ENCODE measurements at regions not wholly inside any gene's neighbourhood (a gene's known extent, or its start where the extent isn't known, plus 50 kb on each side); places are given as distances from the start of the nearest gene placed in this dataset.

DNA sequence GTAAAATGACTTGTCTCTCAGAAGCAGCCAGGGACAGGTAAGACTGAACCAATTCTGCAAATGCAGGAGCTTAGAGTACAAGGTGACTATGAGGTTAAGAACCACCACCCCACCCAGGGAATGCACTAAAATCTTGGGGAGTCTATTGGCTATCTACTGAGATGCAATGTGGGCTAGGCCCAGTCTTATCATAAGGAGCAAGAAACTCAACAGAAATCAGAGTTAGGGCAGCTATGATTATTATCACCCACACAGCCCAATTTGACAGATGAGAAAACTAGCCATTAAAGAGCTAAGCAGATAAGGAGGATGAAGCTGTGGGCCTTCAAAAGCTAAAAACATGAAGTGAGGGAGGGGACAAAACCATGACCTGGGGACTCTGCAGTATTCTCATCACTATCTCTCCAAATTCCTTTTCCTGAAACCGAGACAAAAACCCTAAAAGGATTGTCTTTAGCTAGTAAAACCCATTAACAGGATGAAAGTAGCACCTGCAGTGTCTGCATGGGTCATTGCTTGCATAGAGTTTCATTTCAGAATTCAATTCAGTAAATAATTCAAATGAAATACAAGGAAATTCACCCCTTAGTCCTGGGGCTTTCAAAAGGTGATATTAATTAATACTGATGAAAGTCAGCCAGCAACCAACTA lies 68.8 kb upstream of the USP47 start:
- no peak for DNase-seq (ENCODE audit: low read depth in 1 of 2, low spot score in 1 of 2)
- 0% methylated on average over 1 of the region's 1 CpG for WGBS (ENCODE audit: missing lambda C conversion rate)
- Histone ChIP-seq H3K4me2 (no peak overlapping the region), H3K9me3 (no peaks in the 10 kb centered on the region), H3K27ac (no peak overlapping the region), H3K4me3 (no peak overlapping the region), H3K4me1 (no peaks in the 10 kb centered on the region)
- ChIA-PET CTCF (interaction anchor here (0.8 to 1.4 kb wide), 4 partner anchors 15 to 981 kb away, joined by 3 to 4 read pairs (median 3); no protein-coding TSS in a partner anchor), POLR2A (no interaction called here)
- ATAC-seq: no peak
- TF ChIP-seq, protein P1, sequence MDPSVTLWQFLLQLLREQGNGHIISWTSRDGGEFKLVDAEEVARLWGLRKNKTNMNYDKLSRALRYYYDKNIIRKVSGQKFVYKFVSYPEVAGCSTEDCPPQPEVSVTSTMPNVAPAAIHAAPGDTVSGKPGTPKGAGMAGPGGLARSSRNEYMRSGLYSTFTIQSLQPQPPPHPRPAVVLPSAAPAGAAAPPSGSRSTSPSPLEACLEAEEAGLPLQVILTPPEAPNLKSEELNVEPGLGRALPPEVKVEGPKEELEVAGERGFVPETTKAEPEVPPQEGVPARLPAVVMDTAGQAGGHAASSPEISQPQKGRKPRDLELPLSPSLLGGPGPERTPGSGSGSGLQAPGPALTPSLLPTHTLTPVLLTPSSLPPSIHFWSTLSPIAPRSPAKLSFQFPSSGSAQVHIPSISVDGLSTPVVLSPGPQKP (IDR thresholded peaks at IDR 0.05; ENCODE audit: low read depth, low read length): no peak
- TF ChIP-seq HES2 (IDR thresholded peaks at IDR 0.05) (no peak), ZC3H11A (IDR thresholded peaks at IDR 0.05) (no peak), FOSL2 (IDR thresholded peaks at IDR 0.05) (no peak), FOSL2 (CRISPR knock-in tag; IDR thresholded peaks at IDR 0.05) (no peak), RAD21 (conservative IDR thresholded peaks at IDR 0.05 in 1 of 2, IDR thresholded peaks at IDR 0.05 in 1 of 2) (no peak), NR3C1 (IDR thresholded peaks at IDR 0.05) (no peak), ZFP36 (IDR thresholded peaks at IDR 0.05; ENCODE audit: borderline replicate concordance, partially characterized antibody) (no peak)
- TF ChIP-seq, protein P2, sequence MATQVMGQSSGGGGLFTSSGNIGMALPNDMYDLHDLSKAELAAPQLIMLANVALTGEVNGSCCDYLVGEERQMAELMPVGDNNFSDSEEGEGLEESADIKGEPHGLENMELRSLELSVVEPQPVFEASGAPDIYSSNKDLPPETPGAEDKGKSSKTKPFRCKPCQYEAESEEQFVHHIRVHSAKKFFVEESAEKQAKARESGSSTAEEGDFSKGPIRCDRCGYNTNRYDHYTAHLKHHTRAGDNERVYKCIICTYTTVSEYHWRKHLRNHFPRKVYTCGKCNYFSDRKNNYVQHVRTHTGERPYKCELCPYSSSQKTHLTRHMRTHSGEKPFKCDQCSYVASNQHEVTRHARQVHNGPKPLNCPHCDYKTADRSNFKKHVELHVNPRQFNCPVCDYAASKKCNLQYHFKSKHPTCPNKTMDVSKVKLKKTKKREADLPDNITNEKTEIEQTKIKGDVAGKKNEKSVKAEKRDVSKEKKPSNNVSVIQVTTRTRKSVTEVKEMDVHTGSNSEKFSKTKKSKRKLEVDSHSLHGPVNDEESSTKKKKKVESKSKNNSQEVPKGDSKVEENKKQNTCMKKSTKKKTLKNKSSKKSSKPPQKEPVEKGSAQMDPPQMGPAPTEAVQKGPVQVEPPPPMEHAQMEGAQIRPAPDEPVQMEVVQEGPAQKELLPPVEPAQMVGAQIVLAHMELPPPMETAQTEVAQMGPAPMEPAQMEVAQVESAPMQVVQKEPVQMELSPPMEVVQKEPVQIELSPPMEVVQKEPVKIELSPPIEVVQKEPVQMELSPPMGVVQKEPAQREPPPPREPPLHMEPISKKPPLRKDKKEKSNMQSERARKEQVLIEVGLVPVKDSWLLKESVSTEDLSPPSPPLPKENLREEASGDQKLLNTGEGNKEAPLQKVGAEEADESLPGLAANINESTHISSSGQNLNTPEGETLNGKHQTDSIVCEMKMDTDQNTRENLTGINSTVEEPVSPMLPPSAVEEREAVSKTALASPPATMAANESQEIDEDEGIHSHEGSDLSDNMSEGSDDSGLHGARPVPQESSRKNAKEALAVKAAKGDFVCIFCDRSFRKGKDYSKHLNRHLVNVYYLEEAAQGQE (IDR thresholded peaks at IDR 0.05): no peak
- TF ChIP-seq, protein P3, sequence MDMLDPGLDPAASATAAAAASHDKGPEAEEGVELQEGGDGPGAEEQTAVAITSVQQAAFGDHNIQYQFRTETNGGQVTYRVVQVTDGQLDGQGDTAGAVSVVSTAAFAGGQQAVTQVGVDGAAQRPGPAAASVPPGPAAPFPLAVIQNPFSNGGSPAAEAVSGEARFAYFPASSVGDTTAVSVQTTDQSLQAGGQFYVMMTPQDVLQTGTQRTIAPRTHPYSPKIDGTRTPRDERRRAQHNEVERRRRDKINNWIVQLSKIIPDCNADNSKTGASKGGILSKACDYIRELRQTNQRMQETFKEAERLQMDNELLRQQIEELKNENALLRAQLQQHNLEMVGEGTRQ (IDR thresholded peaks at IDR 0.05): no peak
- FAIRE-seq: no peak

DNA sequence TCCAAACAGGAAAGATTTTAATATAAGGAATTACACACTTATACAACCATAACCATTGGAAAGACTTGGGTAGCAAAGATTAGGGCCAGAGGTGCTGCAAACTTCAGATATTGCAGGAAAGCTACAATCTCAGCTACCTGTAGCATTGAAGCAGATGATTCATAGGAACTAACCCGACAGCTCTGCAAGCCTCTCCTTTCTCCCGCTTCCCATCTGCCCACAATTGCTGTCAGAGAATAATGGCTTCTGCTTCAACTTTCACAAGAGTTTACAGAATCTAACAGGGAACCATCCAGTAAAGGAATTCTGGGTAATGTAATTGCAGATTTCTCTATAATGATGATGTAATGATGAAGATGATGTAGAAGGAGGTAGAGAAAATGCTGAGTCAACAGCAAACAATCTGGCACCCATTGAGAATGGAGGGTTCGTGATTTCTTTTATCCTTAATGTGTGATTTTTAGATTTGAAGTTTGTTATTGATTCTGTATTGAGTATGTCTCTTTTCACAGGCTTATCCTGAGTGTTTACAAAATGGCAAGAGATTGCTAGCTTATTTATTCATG lies 70.8 kb upstream of the USP47 start:
- ChIA-PET CTCF (interaction anchor here (1.0 to 1.4 kb wide), 3 partner anchors 9 to 734 kb away, joined by 3 to 9 read pairs (median 3); no protein-coding TSS in a partner anchor), POLR2A (no interaction called here)
- DNase-seq (ENCODE audit: low read depth in 1 of 2, low spot score in 1 of 2) (no peak), ATAC-seq (no peak), FAIRE-seq (no peak)
- 65% methylated on average over 3 of the region's 3 CpGs for WGBS (ENCODE audit: missing lambda C conversion rate)
- TF ChIP-seq EP300 (IDR thresholded peaks at IDR 0.05): no peak
- no peak for TF ChIP-seq FOXS1 (CRISPR knock-in tag; IDR thresholded peaks at IDR 0.05)
- TF ChIP-seq CEBPB (IDR thresholded peaks at IDR 0.05): no peak
- no peak for TF ChIP-seq JUNB (IDR thresholded peaks at IDR 0.05)
- TF ChIP-seq, protein P4, sequence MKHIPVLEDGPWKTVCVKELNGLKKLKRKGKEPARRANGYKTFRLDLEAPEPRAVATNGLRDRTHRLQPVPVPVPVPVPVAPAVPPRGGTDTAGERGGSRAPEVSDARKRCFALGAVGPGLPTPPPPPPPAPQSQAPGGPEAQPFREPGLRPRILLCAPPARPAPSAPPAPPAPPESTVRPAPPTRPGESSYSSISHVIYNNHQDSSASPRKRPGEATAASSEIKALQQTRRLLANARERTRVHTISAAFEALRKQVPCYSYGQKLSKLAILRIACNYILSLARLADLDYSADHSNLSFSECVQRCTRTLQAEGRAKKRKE (CRISPR knock-in tag; IDR thresholded peaks at IDR 0.05; ENCODE audit: low read depth): no peak
- peak; percentile 89 for TF ChIP-seq MAFK (IDR thresholded peaks at IDR 0.05; ENCODE audit: partially characterized antibody)
- Histone ChIP-seq H3K4me1 (no peaks in the 10 kb centered on the region), H3K9me3 (0 out of 3 replicates have a peak, but pooled peaks cover 4% of the 10 kb centered on the region), H3K4me3 (no peak overlapping the region), H3K27ac (no peak overlapping the region), H3K4me2 (no peak overlapping the region)

Measured in A549 (cell line).